ENCODE measurements at regions not wholly inside any gene's neighbourhood (a gene's known extent, or its start where the extent isn't known, plus 50 kb on each side); places are given as distances from the start of the nearest gene placed in this dataset.
"Not testable (repeated sequence)": the region's sequence is repeated elsewhere in the genome, so short reads cannot be mapped to it uniquely, and the experiment has no call there.

- Histone ChIP-seq H3K9ac (ENCODE audit: low read depth in 1 of 2, low read length in 2 of 2) (no peak overlapping the region), H3K4me3 (ENCODE audit: low read depth in 1 of 3, low read length in 3 of 3) (no peak overlapping the region), H3K36me3 (ENCODE audit: control insufficient read depth in 4 of 4, insufficient read depth in 3 of 4, low read depth in 1 of 4, low read length in 3 of 4) (no peaks in the 10 kb centered on the region), H3K9me3 (ENCODE audit: control insufficient read depth in 4 of 4, low read length in 3 of 4) (peaks cover 0 to 4% (median 0%) of the 10 kb centered on the region in 4 donors), H3K27ac (ENCODE audit: low read depth in 1 of 2, low read length in 2 of 2) (no peak overlapping the region), H3K4me1 (ENCODE audit: control insufficient read depth in 4 of 4, insufficient read depth in 4 of 4, low read length in 3 of 4) (no peaks in the 10 kb centered on the region), H3K27me3 (ENCODE audit: control insufficient read depth in 4 of 4, insufficient read depth in 4 of 4, low read length in 3 of 4) (peaks cover 0 to 3% (median 0%) of the 10 kb centered on the region in 4 donors)
- no peak for TF ChIP-seq RAD21 (IDR thresholded peaks at IDR 0.05)
- TF ChIP-seq JUND (IDR thresholded peaks at IDR 0.05), result no peak
- TF ChIP-seq ATF3 (IDR thresholded peaks at IDR 0.05), result no peak
- 85% methylated on average over 2 of the region's 2 CpGs for WGBS
- DNase-seq (ENCODE audit: low spot score), result no peak
Observed at GRCh38 chr18:67451960-67452359, 64.6 kb downstream of the DSEL start.

DNA sequence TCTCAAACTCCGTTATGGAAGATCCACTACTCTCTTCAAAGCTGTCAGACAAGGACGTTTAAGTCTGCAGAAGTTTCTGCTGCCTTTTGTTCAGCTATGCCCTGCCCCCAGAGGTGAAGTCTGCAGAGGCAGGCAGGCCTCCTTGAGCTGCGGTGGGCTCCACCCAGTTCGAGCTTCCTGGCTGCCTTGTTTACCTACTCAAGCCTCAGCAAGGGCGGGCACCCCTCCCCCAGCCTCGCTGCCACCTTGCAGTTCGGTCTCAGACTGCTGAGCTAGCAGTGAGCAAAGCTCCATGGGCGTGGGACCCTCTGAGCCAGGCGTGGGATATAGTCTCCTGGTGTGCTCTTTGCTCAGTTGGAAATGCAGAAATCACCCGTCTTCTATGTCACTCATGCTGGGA lies 65.4 kb downstream of the DSEL start:
- not testable (repeated sequence) for H3K4me1 ChIP-seq (ENCODE audit: control insufficient read depth in 4 of 4, insufficient read depth in 4 of 4, low read length in 3 of 4); H3K27me3 ChIP-seq (ENCODE audit: control insufficient read depth in 4 of 4, insufficient read depth in 4 of 4, low read length in 3 of 4); H3K9me3 ChIP-seq (ENCODE audit: control insufficient read depth in 4 of 4, low read length in 3 of 4); H3K9ac ChIP-seq (ENCODE audit: low read depth in 1 of 2, low read length in 2 of 2); H3K27ac ChIP-seq (ENCODE audit: low read depth in 1 of 2, low read length in 2 of 2); H3K4me3 ChIP-seq (ENCODE audit: low read depth in 1 of 3, low read length in 3 of 3); H3K36me3 ChIP-seq (ENCODE audit: control insufficient read depth in 4 of 4, insufficient read depth in 3 of 4, low read depth in 1 of 4, low read length in 3 of 4); DNase-seq (ENCODE audit: low spot score)
- 55% methylated on average over 10 of the region's 10 CpGs for WGBS

GRCh38 chr18:67433971-67434370 lies 82.5 kb downstream of the DSEL start:
- Histone ChIP-seq H3K9ac (ENCODE audit: low read depth in 1 of 2, low read length in 2 of 2) (no peak overlapping the region), H3K27me3 (ENCODE audit: control insufficient read depth in 4 of 4, insufficient read depth in 4 of 4, low read length in 3 of 4) (no peaks in the 10 kb centered on the region), H3K4me3 (ENCODE audit: low read depth in 1 of 3, low read length in 3 of 3) (no peak overlapping the region), H3K4me1 (ENCODE audit: control insufficient read depth in 4 of 4, insufficient read depth in 4 of 4, low read length in 3 of 4) (no peaks in the 10 kb centered on the region), H3K36me3 (ENCODE audit: control insufficient read depth in 4 of 4, insufficient read depth in 3 of 4, low read depth in 1 of 4, low read length in 3 of 4) (no peaks in the 10 kb centered on the region), H3K27ac (ENCODE audit: low read depth in 1 of 2, low read length in 2 of 2) (no peak overlapping the region), H3K9me3 (ENCODE audit: control insufficient read depth in 4 of 4, low read length in 3 of 4) (peaks cover 0 to 3% (median 0%) of the 10 kb centered on the region in 4 donors)
- no peak for DNase-seq (ENCODE audit: low spot score)
- WGBS, result 67% methylated on average over 5 of the region's 5 CpGs
- TF ChIP-seq RAD21 (IDR thresholded peaks at IDR 0.05) (no peak), RXRA (IDR thresholded peaks at IDR 0.05) (no peak), ZBTB33 (IDR thresholded peaks at IDR 0.05) (no peak), SP1 (IDR thresholded peaks at IDR 0.05) (no peak), HNF4G (IDR thresholded peaks at IDR 0.05) (no peak), NR2F2 (IDR thresholded peaks at IDR 0.05) (no peak), TAF1 (conservative IDR thresholded peaks at IDR 0.05) (no peak)
- TF ChIP-seq, protein P1, sequence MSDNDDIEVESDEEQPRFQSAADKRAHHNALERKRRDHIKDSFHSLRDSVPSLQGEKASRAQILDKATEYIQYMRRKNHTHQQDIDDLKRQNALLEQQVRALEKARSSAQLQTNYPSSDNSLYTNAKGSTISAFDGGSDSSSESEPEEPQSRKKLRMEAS (IDR thresholded peaks at IDR 0.05), result no peak
- TF ChIP-seq, protein P2, sequence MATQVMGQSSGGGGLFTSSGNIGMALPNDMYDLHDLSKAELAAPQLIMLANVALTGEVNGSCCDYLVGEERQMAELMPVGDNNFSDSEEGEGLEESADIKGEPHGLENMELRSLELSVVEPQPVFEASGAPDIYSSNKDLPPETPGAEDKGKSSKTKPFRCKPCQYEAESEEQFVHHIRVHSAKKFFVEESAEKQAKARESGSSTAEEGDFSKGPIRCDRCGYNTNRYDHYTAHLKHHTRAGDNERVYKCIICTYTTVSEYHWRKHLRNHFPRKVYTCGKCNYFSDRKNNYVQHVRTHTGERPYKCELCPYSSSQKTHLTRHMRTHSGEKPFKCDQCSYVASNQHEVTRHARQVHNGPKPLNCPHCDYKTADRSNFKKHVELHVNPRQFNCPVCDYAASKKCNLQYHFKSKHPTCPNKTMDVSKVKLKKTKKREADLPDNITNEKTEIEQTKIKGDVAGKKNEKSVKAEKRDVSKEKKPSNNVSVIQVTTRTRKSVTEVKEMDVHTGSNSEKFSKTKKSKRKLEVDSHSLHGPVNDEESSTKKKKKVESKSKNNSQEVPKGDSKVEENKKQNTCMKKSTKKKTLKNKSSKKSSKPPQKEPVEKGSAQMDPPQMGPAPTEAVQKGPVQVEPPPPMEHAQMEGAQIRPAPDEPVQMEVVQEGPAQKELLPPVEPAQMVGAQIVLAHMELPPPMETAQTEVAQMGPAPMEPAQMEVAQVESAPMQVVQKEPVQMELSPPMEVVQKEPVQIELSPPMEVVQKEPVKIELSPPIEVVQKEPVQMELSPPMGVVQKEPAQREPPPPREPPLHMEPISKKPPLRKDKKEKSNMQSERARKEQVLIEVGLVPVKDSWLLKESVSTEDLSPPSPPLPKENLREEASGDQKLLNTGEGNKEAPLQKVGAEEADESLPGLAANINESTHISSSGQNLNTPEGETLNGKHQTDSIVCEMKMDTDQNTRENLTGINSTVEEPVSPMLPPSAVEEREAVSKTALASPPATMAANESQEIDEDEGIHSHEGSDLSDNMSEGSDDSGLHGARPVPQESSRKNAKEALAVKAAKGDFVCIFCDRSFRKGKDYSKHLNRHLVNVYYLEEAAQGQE (IDR thresholded peaks at IDR 0.05), result no peak

Data from liver (tissue), 7 donors.